ENCODE measurements at regions not wholly inside any gene's neighbourhood (a gene's known extent, or its start where the extent isn't known, plus 50 kb on each side); places are given as distances from the start of the nearest gene placed in this dataset.
"Not testable (repeated sequence)": the region's sequence is repeated elsewhere in the genome, so short reads cannot be mapped to it uniquely, and the experiment has no call there.

GRCh38 chr2:16024628-16025027 is 84.3 kb downstream of the MYCN start:
- TF ChIP-seq CTCF, POLR2A, POLR2AphosphoS5 (IDR thresholded peaks at IDR 0.05): not testable (repeated sequence)
